Left ventricle myocardium superior (tissue), 1 donor: ENCODE measurements at regions not wholly inside any gene's neighbourhood (a gene's known extent, or its start where the extent isn't known, plus 50 kb on each side); places are given as distances from the start of the nearest gene placed in this dataset.
"Not testable (repeated sequence)": the region's sequence is repeated elsewhere in the genome, so short reads cannot be mapped to it uniquely, and the experiment has no call there.

Source experiments
- ATAC-seq: fragments of 200-7000 bp; cut with Tn5 transposase; one replicate; pipeline ENCODE4 v1.9.1; 2020; ENCODE audit warnings: mild to moderate bottlenecking, moderate library complexity
- DNase-seq: peaks from one replicate; pipeline ENCODE4 v3.0.0-alpha.2; 2020
- intact Hi-C: fragments of 100-400 bp; cut with micrococcal nuclease; formaldehyde crosslinking; loops from one replicate; pipeline ENCODE4 v1.11.0; 2022
- donor health status: DM: no; HTN: yes; CAD: no; lungs with severe emphysema.

DNA sequence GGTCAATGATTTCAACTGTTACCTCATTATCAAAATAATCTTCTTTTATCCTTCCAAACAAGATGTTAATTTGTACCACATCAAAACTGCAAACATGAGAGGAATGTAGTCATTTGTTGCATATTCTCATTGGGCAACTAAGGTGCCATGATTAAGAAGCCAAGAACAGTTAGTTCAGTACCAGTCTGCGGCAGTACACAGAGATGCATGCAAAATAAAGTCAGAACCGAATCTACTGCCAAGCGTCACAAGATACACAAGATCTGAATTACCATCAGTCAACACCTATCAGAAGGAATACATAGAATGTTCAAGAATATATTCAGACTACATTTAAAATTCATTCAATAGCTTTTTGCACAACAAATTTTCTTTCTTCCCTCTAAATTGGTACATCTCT is 127.6 kb upstream of the SPATA12 start:
- DNase-seq (no peak), ATAC-seq (no peak)
- intact Hi-C loops, result no loop called here

DNA sequence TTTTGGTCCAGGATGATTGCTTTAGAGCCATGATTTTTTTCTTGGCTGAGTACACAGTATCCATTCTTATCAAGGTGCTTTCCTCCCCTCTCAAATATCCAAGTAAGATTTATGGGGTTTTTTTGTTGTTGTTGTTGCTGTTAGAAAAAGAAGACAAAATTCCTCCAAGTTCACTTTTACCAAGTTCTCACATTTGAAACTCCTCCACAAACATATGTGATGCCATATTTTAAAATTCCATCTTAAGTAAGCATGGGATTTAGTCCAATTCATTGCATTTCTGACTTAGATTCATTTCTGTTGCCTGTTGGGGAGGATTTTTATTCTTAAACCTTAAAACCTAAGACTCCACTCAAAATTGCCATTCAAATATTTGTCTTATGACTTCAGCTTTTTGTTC is 128.6 kb upstream of the SPATA12 start:
- no peak for ATAC-seq

DNA sequence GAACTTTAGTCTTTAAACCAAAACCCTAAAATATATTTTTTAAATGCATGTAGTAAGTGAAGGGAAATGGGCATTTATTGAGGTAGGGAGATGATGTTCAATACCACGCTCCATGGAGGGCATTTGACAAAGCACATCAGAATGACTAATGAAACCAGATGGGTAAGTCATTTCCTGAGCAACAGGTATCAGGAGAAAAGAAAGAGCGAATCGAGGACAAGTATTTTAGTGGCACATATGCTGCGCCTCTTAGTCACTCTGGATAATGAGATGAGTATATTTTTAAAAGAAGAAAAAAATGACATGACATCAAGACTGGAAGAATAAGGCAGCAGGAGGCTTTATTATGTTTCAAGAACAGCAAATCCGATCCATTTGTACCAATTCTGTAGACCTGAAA is 129.0 kb upstream of the ARHGEF3 start:
- ATAC-seq (no peak), DNase-seq (no peak)
- intact Hi-C loops, result no loop called here

More for the DNA sequence above, 128.6 kb upstream of the SPATA12 start:
- intact Hi-C loops, result no loop called here
- DNase-seq, result no peak

DNA sequence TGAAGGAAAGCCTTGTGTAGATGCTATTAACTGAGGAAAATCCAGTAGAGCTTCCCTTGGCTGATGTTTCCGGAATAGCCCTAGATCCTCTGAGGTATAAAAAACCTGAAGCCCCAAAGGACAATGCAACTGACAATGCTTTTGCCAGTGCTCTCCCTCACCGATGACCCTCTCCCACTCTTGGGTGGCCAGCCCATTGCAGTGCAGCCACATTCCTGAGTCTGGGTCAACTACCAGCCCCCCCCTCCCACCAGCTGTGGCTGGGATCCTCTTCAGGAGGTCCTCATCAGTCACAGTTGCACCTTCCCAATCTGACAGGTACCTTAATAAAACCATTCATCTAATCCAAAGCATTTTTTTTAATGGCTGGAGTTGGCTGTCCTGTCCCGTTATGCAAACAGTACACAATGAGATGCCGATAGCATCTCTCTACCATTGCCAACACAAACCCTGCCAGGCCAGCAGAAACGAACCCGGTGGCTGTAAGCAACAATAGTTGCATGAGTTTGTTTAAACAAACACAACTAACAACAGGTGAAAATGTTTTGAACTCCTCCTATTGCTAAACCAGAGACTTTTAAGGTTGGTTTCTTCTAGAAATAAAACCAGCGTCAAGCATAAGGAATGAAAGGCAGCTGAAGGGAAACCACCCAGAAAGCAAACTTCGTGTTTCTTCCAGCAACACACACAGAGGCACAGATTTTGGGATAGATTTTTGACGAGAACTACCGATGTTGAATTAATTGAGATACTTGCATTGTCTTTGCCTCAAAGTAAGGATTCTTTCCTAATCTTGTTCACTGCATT is 128.3 kb upstream of the ARHGEF3 start:
- intact Hi-C loops, result no loop called here
- ATAC-seq, result peak; percentile 28
- DNase-seq, result no peak

DNA sequence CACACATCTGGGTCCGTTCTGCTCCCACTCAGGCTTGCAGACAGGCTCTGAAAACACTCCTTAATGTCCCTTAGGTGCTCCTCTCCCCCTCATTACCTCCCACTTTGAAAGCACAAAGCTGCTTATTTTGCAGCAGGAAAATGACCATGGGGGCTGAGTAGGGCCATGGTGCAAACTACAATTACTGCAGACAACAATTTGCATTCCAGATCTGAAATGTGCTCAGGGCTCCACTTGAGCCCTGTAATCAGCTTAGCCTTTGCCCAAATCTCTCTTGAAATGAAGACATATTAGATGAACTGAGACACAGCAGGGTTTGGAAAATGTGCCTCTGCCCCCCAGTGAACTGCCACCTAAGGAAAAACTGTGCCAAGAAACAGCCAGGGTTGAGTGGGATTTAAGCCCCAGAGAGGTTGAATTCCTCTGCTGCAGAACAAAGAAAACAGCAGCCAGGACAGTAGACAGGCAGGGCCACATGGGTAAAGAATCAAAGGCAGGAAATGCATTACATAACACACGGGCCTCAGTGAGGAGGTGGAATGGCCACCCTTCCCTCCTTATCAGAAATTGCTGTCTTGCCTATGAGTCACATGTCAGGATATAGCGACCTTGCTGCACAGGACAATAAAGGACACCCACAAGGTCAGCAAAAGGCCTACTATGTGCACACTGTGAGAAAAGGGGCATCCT is 126.8 kb upstream of the ARHGEF3 start:
- DNase-seq, result no peak
- intact Hi-C loops, result no loop called here
- peak; percentile 74 for ATAC-seq

DNA sequence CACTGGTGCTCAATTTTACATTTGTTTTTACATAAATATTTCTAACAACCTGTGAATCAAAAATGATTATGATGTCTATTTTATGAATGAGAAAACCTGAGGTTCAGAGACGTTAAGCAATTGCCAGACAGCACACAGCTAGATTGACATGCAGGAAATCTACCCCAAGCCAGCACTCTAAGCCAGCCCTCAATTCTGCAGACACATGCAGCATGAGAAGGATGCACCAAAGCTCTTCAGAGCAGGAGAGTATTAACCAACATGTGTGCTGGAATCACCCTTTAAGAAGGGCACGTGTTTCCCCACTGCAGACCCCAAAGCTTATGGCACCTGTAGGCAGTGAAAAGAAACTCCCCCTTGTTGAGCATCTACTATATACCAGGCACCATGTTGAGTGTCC is 126.1 kb upstream of the ARHGEF3 start:
- DNase-seq (no peak), ATAC-seq (no peak)
- intact Hi-C loops, result no loop called here

DNA sequence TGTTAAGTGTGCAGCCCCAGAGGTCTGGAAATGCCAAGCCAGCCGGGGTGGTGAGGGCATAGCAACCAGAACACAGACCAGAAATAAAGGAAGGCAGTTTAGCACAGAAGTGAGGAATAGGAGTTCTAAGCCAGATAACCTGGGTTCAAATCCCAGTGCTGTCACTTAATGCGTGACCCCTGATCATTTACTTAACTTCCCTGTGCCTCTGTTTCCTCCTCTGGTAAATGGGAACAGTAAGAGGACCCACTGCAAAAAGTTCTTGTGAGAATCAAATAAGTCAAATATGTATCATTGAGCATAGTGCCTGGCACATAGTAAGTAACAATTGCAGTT is 125.2 kb upstream of the ARHGEF3 start:
- intact Hi-C loops, result no loop called here
- DNase-seq, result no peak
- peak; percentile 18 for ATAC-seq

DNA sequence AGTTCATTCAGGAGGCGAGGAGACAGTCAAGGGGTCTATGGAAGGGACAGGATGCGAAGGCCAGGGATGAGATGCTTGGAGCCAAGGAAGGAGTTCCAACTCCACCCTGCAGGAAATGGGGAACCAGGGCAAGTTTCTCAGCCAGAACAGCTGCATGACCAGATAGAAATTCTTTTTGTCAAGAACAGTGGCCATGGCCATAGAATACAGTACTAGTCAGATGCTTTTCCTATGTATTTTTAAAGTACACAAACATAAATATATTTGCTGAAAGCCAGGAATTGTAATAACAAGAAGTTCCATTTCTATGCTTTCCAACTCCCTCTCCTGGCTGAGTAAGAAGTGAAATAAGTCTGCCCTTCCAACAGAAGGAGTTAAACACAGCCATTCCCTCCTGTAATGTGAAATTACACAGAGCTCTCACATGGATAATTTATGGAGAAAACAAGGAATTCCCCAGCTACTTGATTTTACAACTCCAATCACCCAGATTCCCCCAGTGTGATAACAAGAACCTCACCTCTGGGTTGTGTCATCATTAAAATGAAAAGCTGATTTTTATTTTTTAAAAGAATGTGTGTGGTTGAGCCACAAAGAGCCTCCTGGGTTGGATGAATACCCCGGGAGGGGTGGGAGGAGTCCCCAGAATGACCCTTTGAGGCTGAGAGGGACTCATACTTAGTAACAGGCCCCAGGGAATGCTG is 124.6 kb upstream of the ARHGEF3 start:
- no peak for DNase-seq
- ATAC-seq, result no peak
- intact Hi-C loops, result no loop called here

DNA sequence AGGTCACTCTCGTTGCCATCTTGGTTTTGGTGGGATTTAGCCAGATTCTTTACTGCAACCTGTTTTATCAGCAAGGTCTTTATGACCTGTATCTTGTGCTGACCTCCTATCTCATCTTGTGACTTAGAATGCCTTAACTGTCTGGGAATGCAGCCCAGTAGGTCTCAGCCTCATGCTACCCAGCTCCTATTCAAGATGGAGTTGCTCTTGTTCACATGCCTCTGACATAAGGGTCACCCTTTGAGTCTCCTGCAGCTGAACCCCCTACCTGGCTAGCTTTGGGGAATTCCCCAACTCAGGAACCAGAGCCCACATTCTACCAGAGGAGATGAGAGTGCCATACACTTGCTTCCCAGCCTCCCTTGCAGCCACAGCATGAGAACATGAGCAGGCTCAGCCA is 123.0 kb upstream of the ARHGEF3 start:
- intact Hi-C loops, DNase-seq, ATAC-seq: not testable (repeated sequence)

DNA sequence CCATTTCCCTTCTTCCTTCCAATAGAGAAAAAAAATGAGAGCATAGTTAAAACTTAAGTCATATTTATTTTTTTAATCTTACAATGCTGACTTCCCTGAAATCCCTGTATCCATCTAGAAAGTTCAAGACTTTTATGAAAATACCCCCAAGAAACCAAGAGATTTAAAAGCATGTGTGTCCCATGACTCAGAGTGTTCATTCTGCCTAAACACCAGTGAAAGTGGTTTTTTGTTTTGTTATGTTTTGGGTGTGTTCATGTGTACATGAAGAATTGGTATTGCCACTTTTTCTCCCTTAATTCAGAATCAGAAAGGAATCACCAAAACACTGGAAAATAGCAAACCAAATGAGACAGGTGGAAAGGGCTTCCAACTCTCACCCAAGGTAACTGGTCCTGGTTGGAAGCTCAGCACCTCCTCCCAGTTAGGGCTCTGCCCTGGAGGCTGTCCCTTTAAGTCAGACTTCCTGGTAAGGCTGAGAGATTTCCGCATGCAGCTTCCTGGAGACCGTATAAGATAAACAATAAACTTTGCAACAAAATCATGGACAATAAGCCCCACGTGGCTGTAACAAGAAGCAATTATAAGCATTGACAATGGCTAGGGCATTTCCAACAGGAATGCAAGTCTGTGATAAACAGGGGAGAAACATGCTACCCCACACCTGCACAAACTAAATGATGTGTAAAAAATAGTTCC is 121.9 kb upstream of the ARHGEF3 start:
- intact Hi-C loops, result no loop called here
- DNase-seq (no peak), ATAC-seq (peak; percentile 72)

DNA sequence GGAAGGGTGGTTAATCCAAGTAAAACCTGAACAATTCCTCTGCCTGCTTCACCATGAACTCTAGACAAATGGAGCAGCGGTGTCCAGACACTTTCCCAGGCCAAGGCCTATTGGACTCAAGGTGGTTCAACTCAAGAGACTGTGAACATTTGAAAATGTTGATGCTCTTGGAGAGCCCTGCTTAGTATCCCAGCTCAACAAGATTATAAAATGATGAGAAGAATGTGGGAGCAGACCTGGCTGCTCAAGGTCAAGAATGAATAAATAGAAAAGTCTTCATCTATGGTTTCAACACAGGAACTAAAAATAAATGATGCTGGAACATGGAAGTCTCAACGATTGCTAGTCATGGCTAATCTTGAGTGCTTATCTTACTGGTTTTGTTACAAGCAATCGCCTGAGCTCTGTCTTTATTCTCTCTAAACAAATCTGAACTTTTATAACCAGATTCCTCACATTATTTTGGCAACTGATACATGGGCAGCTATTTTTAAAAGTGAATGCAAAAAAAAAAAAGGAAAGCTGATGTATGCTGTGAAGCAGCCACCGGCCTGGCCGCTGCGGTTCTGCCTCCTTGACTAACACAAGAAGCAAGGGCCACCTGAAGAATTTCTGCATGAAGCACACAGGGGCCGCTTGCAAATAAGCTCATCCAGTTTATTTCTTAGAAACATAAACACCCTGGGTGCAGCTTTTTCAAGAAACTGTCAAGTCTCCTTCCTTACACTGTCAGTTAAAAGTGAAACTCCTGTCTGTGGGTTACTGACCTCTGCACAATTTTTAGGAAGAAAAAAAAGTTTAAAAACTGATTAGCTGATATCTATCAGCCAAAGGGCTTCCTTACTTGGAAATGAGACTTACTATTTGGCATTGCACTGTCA is 120.1 kb upstream of the ARHGEF3 start:
- ATAC-seq, result peak; percentile 34
- intact Hi-C loops, result no loop called here

DNA sequence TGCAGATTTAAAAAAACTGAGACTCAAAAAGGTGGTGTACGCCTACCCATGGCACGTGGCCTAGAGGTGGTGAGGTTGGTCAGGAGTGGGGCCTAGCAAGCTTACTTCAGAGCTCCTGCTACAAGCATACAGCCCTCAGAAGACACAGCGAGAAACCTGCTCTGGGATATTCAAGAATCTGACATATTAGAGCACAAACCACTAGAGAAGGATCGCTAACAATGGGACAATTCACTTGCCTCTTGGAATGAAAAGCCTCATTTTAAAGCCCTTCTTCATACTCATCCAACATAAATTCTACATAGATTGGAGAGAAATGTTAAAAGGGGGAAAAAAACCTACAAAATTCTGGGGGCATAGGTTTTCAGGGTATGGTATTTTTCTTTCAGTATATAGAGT is 118.0 kb upstream of the ARHGEF3 start:
- DNase-seq, result no peak
- ATAC-seq, result no peak
- intact Hi-C loops, result no loop called here

More for the DNA sequence above, 120.1 kb upstream of the ARHGEF3 start:
- DNase-seq, result peak; percentile 56

DNA sequence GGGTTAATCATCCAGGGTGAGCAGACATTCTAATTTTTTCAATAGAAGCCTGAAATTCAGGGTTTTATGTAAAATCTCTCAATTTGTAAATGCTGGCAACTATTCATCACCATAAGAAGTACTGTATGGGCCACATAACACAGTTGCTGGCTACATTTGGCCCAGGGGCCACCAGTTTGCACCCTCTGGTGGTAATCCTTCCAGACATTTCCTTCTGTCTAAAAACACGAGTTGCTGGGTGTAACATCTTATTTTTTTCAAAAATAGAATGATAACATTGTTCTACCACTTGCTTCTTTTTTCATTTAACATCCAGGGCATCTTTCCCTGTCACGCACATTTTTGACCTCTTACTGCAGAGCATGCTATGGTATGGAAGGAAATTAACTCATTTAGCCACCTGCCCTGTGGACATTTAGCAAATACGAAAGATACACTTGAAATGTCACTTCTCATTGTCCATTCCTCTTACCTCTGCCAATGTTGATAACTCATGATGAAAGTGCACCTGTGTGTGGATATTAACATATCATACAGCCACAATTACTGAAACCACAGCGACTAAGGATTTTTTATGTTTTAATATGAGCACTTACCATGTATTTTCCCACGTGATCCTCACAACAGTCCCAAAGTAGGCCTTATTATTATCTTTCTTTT is 117.5 kb upstream of the ARHGEF3 start:
- intact Hi-C loops, result no loop called here
- ATAC-seq, result no peak

DNA sequence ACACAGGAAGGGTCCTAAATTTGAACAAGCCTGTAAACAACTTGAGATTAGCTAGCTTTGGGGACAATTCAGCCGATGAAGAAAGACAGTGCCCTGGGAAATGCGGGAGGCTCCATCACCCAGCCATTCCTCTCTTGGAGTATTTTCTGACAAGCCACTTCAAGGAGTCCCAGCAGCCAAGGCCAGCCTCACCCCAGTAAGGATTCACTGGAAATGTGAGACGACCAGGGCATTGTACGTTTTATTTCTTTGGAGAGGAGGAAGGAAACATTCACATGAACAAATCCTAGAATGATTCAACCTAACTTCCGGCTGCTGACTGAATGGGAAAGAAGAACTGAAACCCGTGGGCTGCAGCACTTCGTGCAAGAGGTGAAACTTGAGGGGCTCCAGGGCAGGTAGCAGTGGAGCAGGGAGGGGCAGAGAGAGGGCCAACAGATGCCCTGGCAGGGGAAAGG is 116.4 kb upstream of the ARHGEF3 start:
- ATAC-seq (no peak), DNase-seq (no peak)
- intact Hi-C loops, result no loop called here

More for the DNA sequence above, 117.5 kb upstream of the ARHGEF3 start:
- no peak for DNase-seq

DNA sequence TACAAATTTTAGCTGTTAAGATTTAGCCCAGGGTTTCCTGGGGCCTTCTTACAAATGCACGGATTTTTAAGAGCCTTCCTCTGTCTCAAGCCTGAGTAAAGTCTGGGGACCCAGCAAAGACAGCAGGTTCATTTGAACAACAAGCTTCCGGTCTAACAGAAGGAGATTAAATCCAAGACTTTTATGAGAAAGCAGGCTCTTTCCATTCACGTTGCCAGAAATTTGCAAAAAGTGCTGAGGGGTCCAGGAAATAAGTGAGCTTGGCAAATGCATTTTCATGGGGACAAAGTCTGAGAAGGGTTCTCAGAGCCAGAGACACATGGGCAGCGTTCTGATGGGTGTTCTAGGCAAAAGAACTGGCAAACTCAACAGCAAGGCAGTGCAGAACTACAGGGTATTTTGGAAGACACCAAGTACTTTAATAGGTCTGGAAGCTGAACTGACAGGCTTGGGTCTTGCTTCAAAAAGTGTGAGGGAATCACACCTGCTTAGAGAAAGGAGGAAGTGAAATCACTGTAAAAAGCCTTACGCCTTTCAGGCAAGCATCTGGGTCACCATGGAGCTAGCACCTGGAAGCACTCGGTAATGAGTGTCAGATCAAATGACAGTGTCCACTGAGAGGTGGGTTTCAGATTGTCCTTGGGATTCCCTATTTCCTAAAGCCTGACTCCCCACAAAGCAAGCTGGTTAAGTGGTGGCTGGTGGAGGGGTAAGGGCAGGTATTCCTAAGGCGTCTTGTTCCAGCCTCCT is 115.8 kb upstream of the ARHGEF3 start:
- intact Hi-C loops, result no loop called here
- ATAC-seq, result no peak
- DNase-seq, result no peak

DNA sequence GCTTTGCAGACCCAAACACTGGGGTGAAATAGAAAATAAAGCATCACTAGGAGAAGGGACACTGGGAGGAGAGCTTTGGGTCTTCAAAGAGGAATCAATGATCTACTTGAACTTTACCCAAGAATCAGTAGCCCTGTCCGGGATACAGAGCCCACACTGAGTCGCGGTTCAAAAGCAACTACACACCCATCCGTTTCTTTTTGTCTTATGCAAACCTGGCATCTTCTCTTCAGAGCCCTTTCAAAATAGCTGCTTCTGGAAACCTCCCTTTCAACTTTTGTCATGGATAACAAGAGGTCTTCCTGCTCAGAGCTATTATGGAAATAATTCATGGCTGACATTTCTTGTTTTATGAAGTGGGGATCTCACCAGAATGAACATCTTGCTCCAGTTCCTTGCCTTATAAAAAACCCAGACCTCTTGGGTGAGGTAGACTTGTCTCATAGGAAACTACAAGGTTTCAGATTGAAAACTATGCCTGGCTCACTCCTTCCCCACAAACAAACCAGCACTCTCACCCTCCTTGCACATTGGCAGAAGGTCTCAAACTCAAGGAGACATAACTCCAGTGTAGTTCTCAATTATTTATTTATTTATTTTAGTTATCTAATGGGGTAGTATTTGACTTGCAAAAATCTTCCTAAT is 115.1 kb upstream of the ARHGEF3 start:
- DNase-seq (no peak), ATAC-seq (peak; percentile 26)
- intact Hi-C loops, result no loop called here

DNA sequence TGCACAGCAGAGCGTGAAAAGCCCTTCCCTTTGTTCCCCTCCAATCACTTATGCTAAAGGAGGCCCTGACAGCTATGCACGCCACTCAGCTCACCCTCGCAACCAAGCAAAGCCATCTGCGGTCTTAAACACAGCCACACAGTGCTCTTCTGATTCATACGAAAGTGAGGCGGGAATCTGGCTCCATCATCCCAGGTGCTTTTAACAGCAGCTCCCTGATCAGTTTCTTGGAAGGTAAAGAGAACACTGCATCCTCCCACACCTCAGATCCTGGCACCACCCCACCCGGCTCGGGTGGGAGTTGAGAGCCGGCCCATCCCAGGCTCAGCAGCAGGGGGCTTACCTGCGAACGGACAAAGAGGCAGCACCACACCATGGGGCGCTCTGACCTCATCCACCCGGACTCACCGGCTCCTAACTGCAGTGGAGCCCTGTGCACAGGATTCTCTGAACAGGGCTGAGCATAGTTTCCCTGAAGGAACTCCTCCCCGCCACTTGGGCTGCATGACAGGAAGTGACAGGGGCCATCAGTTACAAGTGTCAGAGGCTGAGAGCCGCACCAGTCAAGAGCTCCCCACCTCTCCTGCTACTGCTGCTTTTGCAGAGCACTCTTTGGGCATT is 114.3 kb upstream of the ARHGEF3 start:
- ATAC-seq, result peak; percentile 76
- intact Hi-C loops, result no loop called here
- DNase-seq, result peak; percentile 50
